HepG2 (cell line): ENCODE measurements at regions not wholly inside any gene's neighbourhood (a gene's known extent, or its start where the extent isn't known, plus 50 kb on each side); places are given as distances from the start of the nearest gene placed in this dataset.

ENCODE experiments used
- ATAC-seq: fragments of 200-7000 bp; cut with Tn5 transposase; 3 replicates; pipeline ENCODE4 v1.9.1; 2020; ENCODE audit warnings: mild to moderate bottlenecking, moderate library complexity
- BruUV-seq: library from RNA; stranded (reverse); fragments of 400-500 nt; replicated peaks from 2 replicates; lab custom pipeline; 2021; lab: Mats Ljungman, UMichigan
- CTCF ChIA-PET: fragments of 300-600 bp; formaldehyde crosslinking; extraction: SDS; loops from one replicate; lab custom pipeline; 2021; ENCODE audit warnings: low total read pairs, inconsistent platforms, low intra/inter-chr PET ratio; lab: Yijun Ruan, JAX
- POLR2A ChIA-PET: fragments of 350-600 bp; sonication (Branson Sonifier 250); formaldehyde crosslinking; loops from one replicate; lab custom pipeline; 2020; ENCODE audit warnings: antibody characterized with exemption, inconsistent platforms; lab: Yijun Ruan, JAX
- DNase-seq: peaks from one replicate; pipeline ENCODE4 v3.0.0-alpha.2; 2015; ENCODE audit warnings: low spot score
- FAIRE-seq: peaks from 3 replicates; lab custom pipeline; 2011; peaks lifted over from hg19 to GRCh38; lab: Jason Lieb, UNC
- H2AFZ ChIP-seq: one replicate; pipeline ENCODE4 v1.6.1; 2011; ENCODE audit warnings: low read length, inconsistent platforms
- H3K27ac ChIP-seq: fragments of 300-600 bp; 3 replicates; pipeline ENCODE4 v1.8.0; 2011; ENCODE audit warnings: mixed run types, mild to moderate bottlenecking, mixed read lengths, low read length, inconsistent platforms; ENCODE audit not compliant: insufficient read depth; ENCODE audit errors: extremely low read length
- H3K27me3 ChIP-seq, 2 experiments: fragments of 200-600 bp in 1 of 2; 2 replicates in 1 of 2; 3 replicates in 1 of 2; pipeline versions ENCODE4 v1.6.0 to v1.8.0; 2011; ENCODE audit warnings: low read length in 2 of 2, mild to moderate bottlenecking in 2 of 2, moderate library complexity in 2 of 2, inconsistent platforms in 1 of 2; ENCODE audit not compliant: insufficient read depth in 2 of 2, control insufficient read depth in 1 of 2
- H3K36me3 ChIP-seq, 2 experiments: fragments of 200-600 bp in 1 of 2; replicated peaks in 1 of 2; 2 replicates in 1 of 2; 3 replicates in 1 of 2; pipeline versions ENCODE4 v1.5.1 to v1.8.0; 2011; ENCODE audit warnings: low read length in 2 of 2, inconsistent platforms in 1 of 2; ENCODE audit not compliant: insufficient read depth in 2 of 2, control insufficient read depth in 1 of 2
- H3K4me1 ChIP-seq: 2 replicates; pipeline ENCODE4 v1.5.1; 2012; ENCODE audit warnings: low read length, inconsistent platforms; ENCODE audit not compliant: insufficient read depth
- H3K4me2 ChIP-seq: 2 replicates; pipeline ENCODE4 v1.6.0; 2011; ENCODE audit warnings: low read depth, low read length, inconsistent platforms
- H3K4me3 ChIP-seq, 3 experiments: fragments of 200-600 bp in 1 of 3; sonication (generic), shearing (Covaris generic) in 1 of 3; replicated peaks in 1 of 3; 2 replicates each; pipeline ENCODE4 v1.5.1; 2011 to 2016; ENCODE audit warnings: low read length in 3 of 3, inconsistent platforms in 2 of 3, low read depth in 2 of 3, mild to moderate bottlenecking in 2 of 3, control low read depth in 1 of 3, mixed read lengths in 1 of 3; ENCODE audit not compliant: insufficient read depth in 1 of 3
- H3K79me2 ChIP-seq: one replicate; pipeline ENCODE4 v1.6.1; 2011; ENCODE audit warnings: low read length, inconsistent platforms; ENCODE audit not compliant: insufficient read depth
- H3K9ac ChIP-seq: 2 replicates; pipeline ENCODE4 v1.6.0; 2011; ENCODE audit warnings: mild to moderate bottlenecking, low read depth, low read length, inconsistent platforms; ENCODE audit not compliant: insufficient read depth
- H3K9me3 ChIP-seq: 2 replicates; pipeline ENCODE4 v1.5.1; 2012; ENCODE audit warnings: mild to moderate bottlenecking, low read length
- H4K20me1 ChIP-seq: 2 replicates; pipeline ENCODE4 v1.6.0; 2011; ENCODE audit warnings: inconsistent platforms, mild to moderate bottlenecking, low read length, moderate library complexity; ENCODE audit not compliant: insufficient read depth
- BHLHE40 ChIP-seq: IDR thresholded peaks from 2 replicates; pipeline ENCODE4 v1.6.1; 2011; ENCODE audit warnings: low read length, improper control_type of control experiment
- BRF2 ChIP-seq: sonication (generic); formaldehyde crosslinking; IDR thresholded peaks from 2 replicates; pipeline ENCODE4 v1.8.1; 2022; ENCODE audit warnings: mild to moderate bottlenecking, missing genetic modification reagents
- HINFP ChIP-seq: sonication (generic); formaldehyde crosslinking; IDR thresholded peaks from 2 replicates; pipeline ENCODE4 v1.4.0; 2020; ENCODE audit warnings: low read depth, mild to moderate bottlenecking, missing genetic modification reagents
- HNF1A ChIP-seq, 2 experiments: sonication (generic) in 1 of 2; formaldehyde crosslinking in 1 of 2; IDR thresholded peaks; 2 replicates each; pipeline versions ENCODE4 v1.4.0 to v1.6.1; 2016 to 2020; ENCODE audit warnings: borderline replicate concordance in 1 of 2, low read depth in 1 of 2, mild to moderate bottlenecking in 1 of 2, missing genetic modification reagents in 1 of 2
- POLR2G ChIP-seq: fragments of 200-400 bp; formaldehyde crosslinking; IDR thresholded peaks from 2 replicates; pipeline ENCODE4 v1.6.1; 2018; ENCODE audit warnings: mild to moderate bottlenecking, low read depth, low read length, moderate library complexity
- SETDB1 ChIP-seq: sonication (generic); formaldehyde crosslinking; IDR thresholded peaks from 2 replicates; pipeline ENCODE4 v1.5.1; 2020; ENCODE audit warnings: missing genetic modification reagents, mild to moderate bottlenecking, borderline replicate concordance
- SRSF1 ChIP-seq: fragments of 200-400 bp; formaldehyde crosslinking; optimal IDR thresholded peaks from 2 replicates; pipeline ENCODE3; 2017; ENCODE audit warnings: mild to moderate bottlenecking, low read depth, low read length, moderate library complexity
- TBX3 ChIP-seq: fragments of 450-650 bp; IDR thresholded peaks from 2 replicates; pipeline ENCODE4 v1.6.1; 2017; ENCODE audit warnings: antibody characterized with exemption, mild to moderate bottlenecking, inconsistent platforms, borderline replicate concordance
- ZBTB46 ChIP-seq: sonication (generic); formaldehyde crosslinking; IDR thresholded peaks from 2 replicates; pipeline ENCODE4 v1.4.0; 2020; ENCODE audit warnings: mild to moderate bottlenecking, missing genetic modification reagents, borderline replicate concordance
- ZNF280D ChIP-seq: sonication (generic); formaldehyde crosslinking; IDR thresholded peaks from 2 replicates; pipeline ENCODE4 v1.5.1; 2020; ENCODE audit warnings: mild to moderate bottlenecking, missing genetic modification reagents
- ZNF678 ChIP-seq: sonication (generic); formaldehyde crosslinking; IDR thresholded peaks from 2 replicates; pipeline ENCODE4 v1.4.0; 2020; ENCODE audit warnings: mild to moderate bottlenecking, missing genetic modification reagents
- WGBS: methylation state at CpG from one replicate; pipeline ENCODE4 v1.1.6; 2017; ENCODE audit warnings: low lambda C conversion rate; 5-methylcytosine and 5-hydroxymethylcytosine counted together
- in situ Hi-C: cut with HindIII; loops from 2 replicates; pipeline ENCODE4 v1.10.0; 2017; ENCODE audit warnings: low pct_unique_long_range_greater_than_20kb; ENCODE audit not compliant: extremely low pct_ligation_motif_present
- intact Hi-C: fragments of 100-400 bp; cut with micrococcal nuclease; formaldehyde crosslinking; loops from one replicate; pipeline ENCODE4 v1.10.0; 2022; ENCODE audit not compliant: unreplicated experiment

- TF ChIP-seq HNF1A (IDR thresholded peaks at IDR 0.05; ENCODE audit: low read depth) (no peak), HNF1A (CRISPR knock-in tag; IDR thresholded peaks at IDR 0.05; ENCODE audit: borderline replicate concordance) (no peak)
These were observed 96.1 kb upstream of the AKIP1 start (continued) for GRCh38 chr11:8814923-8815240.

- no peak overlapping the region for H3K9ac ChIP-seq
- peaks cover 8% of the 10 kb centered on the region for H3K4me1 ChIP-seq
- no peak overlapping the region for H3K27ac ChIP-seq
- POLR2A ChIA-PET: no interaction called here
- intact Hi-C loops: loop anchor here (10.0 kb wide), 1 partner anchor 214 kb away; no protein-coding TSS in a partner anchor
- H3K27me3 ChIP-seq: no peaks in the 10 kb centered on the region
- WGBS: 53% methylated on average over 2 of the region's 2 CpGs
- in situ Hi-C loops: no loop called here
- FAIRE-seq (no peak), ATAC-seq (no peak), DNase-seq (no peak)
- BruUV-seq: no TSS peak
- H3K36me3 ChIP-seq: no peaks in the 10 kb centered on the region
- no peak overlapping the region for H3K4me2 ChIP-seq
- no peaks in the 10 kb centered on the region for H3K79me2 ChIP-seq
- TF ChIP-seq SRSF1 (no peak), BRF2 (CRISPR knock-in tag) (no peak), SETDB1 (CRISPR knock-in tag) (no peak), BHLHE40 (no peak), ZBTB46 (CRISPR knock-in tag) (no peak), ZNF280D (no peak), POLR2G (no peak), ZNF678 (no peak), TBX3 (no peak), HINFP (no peak)
- CTCF ChIA-PET: no interaction called here
- no peaks in the 10 kb centered on the region for H3K9me3 ChIP-seq
- H4K20me1 ChIP-seq: no peaks in the 10 kb centered on the region
- no peak overlapping the region for H3K4me3 ChIP-seq
- H2AFZ ChIP-seq: no peak overlapping the region
These were observed 92.6 kb upstream of the AKIP1 start for GRCh38 chr11:8818421-8818820.
